ENCODE measurements at regions not wholly inside any gene's neighbourhood (a gene's known extent, or its start where the extent isn't known, plus 50 kb on each side); places are given as distances from the start of the nearest gene placed in this dataset.
A peak's percentile ranks its signal among the peaks of the same experiment; 100 is the strongest.
"Not testable (repeated sequence)": the region's sequence is repeated elsewhere in the genome, so short reads cannot be mapped to it uniquely, and the experiment has no call there.

GRCh38 chr1:222906271-222906739 is 91.5 kb downstream of the DISP1 start (continued):
- TF ChIP-seq ZBTB11 (CRISPR knock-in tag; IDR thresholded peaks at IDR 0.05) (peak in 1 of 3 experiments; percentile 88; a peak in 2 of 6 replicates), PTTG1 (tag; IDR thresholded peaks at IDR 0.05; ENCODE audit: low read depth) (peak; percentile 78), HSF4 (CRISPR knock-in tag; IDR thresholded peaks at IDR 0.05; ENCODE audit: borderline replicate concordance) (peak; percentile 27; the same call in 1 of the 2 replicates), CREB5 (CRISPR knock-in tag; IDR thresholded peaks at IDR 0.05) (peak; percentile 65; the same call in 1 of the 2 replicates), ZNF589 (CRISPR knock-in tag; IDR thresholded peaks at IDR 0.05; ENCODE audit: low read depth) (peak; percentile 99), ZNF384 (IDR thresholded peaks at IDR 0.05; ENCODE audit: low read depth, low read length) (0 out of 2 replicates have a peak, but pooled peaks have one; percentile 20), ZNF197 (CRISPR knock-in tag; IDR thresholded peaks at IDR 0.05; ENCODE audit: low read depth) (peak; percentile 97), JUND (tag; IDR thresholded peaks at IDR 0.05; ENCODE audit: borderline replicate concordance, low read depth, low read length) (0 out of 3 replicates have a peak, but pooled peaks have one; percentile 22), TCFL5 (CRISPR knock-in tag; conservative IDR thresholded peaks at IDR 0.05) (peak; percentile 72; the same call in 1 of the 2 replicates), SRF (CRISPR knock-in tag; IDR thresholded peaks at IDR 0.05) (peak in 1 of 2 experiments; percentile 81; a peak in 2 of 4 replicates), NFIX (CRISPR knock-in tag; IDR thresholded peaks at IDR 0.05; ENCODE audit: low read depth) (peak; percentile 38; the same call in 1 of the 2 replicates), E2F3 (CRISPR knock-in tag; IDR thresholded peaks at IDR 0.05) (peak; percentile 97), MYC (CRISPR knock-in tag; IDR thresholded peaks at IDR 0.05; ENCODE audit: borderline replicate concordance, low read depth) (0 out of 2 replicates have a peak, but pooled peaks have one; percentile 35)
- TF ChIP-seq, protein P1, sequence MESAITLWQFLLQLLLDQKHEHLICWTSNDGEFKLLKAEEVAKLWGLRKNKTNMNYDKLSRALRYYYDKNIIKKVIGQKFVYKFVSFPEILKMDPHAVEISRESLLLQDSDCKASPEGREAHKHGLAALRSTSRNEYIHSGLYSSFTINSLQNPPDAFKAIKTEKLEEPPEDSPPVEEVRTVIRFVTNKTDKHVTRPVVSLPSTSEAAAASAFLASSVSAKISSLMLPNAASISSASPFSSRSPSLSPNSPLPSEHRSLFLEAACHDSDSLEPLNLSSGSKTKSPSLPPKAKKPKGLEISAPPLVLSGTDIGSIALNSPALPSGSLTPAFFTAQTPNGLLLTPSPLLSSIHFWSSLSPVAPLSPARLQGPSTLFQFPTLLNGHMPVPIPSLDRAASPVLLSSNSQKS (CRISPR knock-in tag; IDR thresholded peaks at IDR 0.05), result peak; percentile 86; the same call in 1 of the 2 replicates
- not testable (repeated sequence) for TF ChIP-seq JUND (IDR thresholded peaks at IDR 0.05; ENCODE audit: borderline replicate concordance, low read depth, low read length); MYC (IDR thresholded peaks at IDR 0.05; ENCODE audit: low read depth, low read length)
